ENCODE measurements at regions not wholly inside any gene's neighbourhood (a gene's known extent, or its start where the extent isn't known, plus 50 kb on each side); places are given as distances from the start of the nearest gene placed in this dataset.
A peak's percentile ranks its signal among the peaks of the same experiment; 100 is the strongest.

- Histone ChIP-seq H4K20me1 (replicated peaks; ENCODE audit: insufficient read depth) (no peaks in the 10 kb centered on the region), H3K9me2 (ENCODE audit: insufficient read depth) (no peaks in the 10 kb centered on the region), H3K4me3 (no peak overlapping the region), H3K27me3 (ENCODE audit: insufficient read depth) (no peaks in the 10 kb centered on the region), H3F3A (replicated peaks; ENCODE audit: low read depth) (no peaks in the 10 kb centered on the region), H3K27ac (ENCODE audit: low read depth) (no peak overlapping the region), H3K79me2 (replicated peaks; ENCODE audit: insufficient read depth) (no peaks in the 10 kb centered on the region), H3K4me1 (ENCODE audit: insufficient read depth) (no peaks in the 10 kb centered on the region), H3K4me2 (no peak overlapping the region), H3K36me3 (ENCODE audit: insufficient read depth) (no peaks in the 10 kb centered on the region), H2AFZ (no peak overlapping the region)
- peak; percentile 11 for DNase-seq (ENCODE audit: low spot score)
- Mint-ChIP-seq H3K27me3 (ENCODE audit: insufficient read depth, low read depth, poor library complexity) (no peaks in the 10 kb centered on the region), H3K9me3 (no peaks in the 10 kb centered on the region), H3K27ac (no peak overlapping the region), H3K4me3 (no peak overlapping the region), H3K36me3 (ENCODE audit: low read depth) (no peaks in the 10 kb centered on the region; the same call in 2 of the 3 replicates), H3K4me1 (peaks cover 3% of the 10 kb centered on the region; the same call in 2 of the 3 replicates)
- peak; percentile 36; the same call in 1 of the 3 replicates for ATAC-seq
- TF ChIP-seq CTCF (conservative IDR thresholded peaks at IDR 0.05; ENCODE audit: low read depth in 2 of 2) (peak; percentile 24 to 36; a peak in 3 of 4 replicates), NANOG (IDR thresholded peaks at IDR 0.05; ENCODE audit: borderline replicate concordance) (no peak), CREB1 (CRISPR knock-in tag; IDR thresholded peaks at IDR 0.05; ENCODE audit: low read depth) (no peak), STAT1 (IDR thresholded peaks at IDR 0.05; ENCODE audit: unreplicated experiment) (no peak), ZNF331 (CRISPR knock-in tag; IDR thresholded peaks at IDR 0.05; ENCODE audit: low read depth) (no peak), REST (IDR thresholded peaks at IDR 0.05; ENCODE audit: unreplicated experiment) (no peak)
Measured at GRCh38 chrX:43474321-43474720, 181.8 kb upstream of the MAOA start.

- no peak for DNase-seq (ENCODE audit: low spot score)
- Histone ChIP-seq H3K4me1 (ENCODE audit: insufficient read depth) (no peaks in the 10 kb centered on the region), H3K9me2 (ENCODE audit: insufficient read depth) (no peaks in the 10 kb centered on the region)
Measured at GRCh38 chrX:43479070-43479469, 177.0 kb upstream of the MAOA start.

More at GRCh38 chrX:43479070-43479469, 177.0 kb upstream of the MAOA start:
- Mint-ChIP-seq H3K9me3 (no peaks in the 10 kb centered on the region), H3K36me3 (ENCODE audit: low read depth) (no peaks in the 10 kb centered on the region; the same call in 2 of the 3 replicates), H3K27ac (no peak overlapping the region), H3K27me3 (ENCODE audit: insufficient read depth, low read depth, poor library complexity) (no peaks in the 10 kb centered on the region), H3K4me3 (no peak overlapping the region), H3K4me1 (peaks cover 9% of the 10 kb centered on the region; the same call in 2 of the 3 replicates)
- TF ChIP-seq POLR2AphosphoS5 (IDR thresholded peaks at IDR 0.05; ENCODE audit: low read depth): no peak
- Histone ChIP-seq H2AFZ (no peak overlapping the region), H3K27ac (ENCODE audit: low read depth) (no peak overlapping the region), H3K36me3 (ENCODE audit: insufficient read depth) (no peaks in the 10 kb centered on the region), H3K27me3 (ENCODE audit: insufficient read depth) (no peaks in the 10 kb centered on the region), H4K20me1 (replicated peaks; ENCODE audit: insufficient read depth) (no peaks in the 10 kb centered on the region), H3F3A (replicated peaks; ENCODE audit: low read depth) (no peaks in the 10 kb centered on the region), H3K4me3 (no peak overlapping the region), H3K79me2 (replicated peaks; ENCODE audit: insufficient read depth) (no peaks in the 10 kb centered on the region), H3K4me2 (no peak overlapping the region)
- no peak for ATAC-seq

Measured in GM23338 (cell line).